Epithelial cell of esophagus (primary cell): ENCODE measurements at regions not wholly inside any gene's neighbourhood (a gene's known extent, or its start where the extent isn't known, plus 50 kb on each side); places are given as distances from the start of the nearest gene placed in this dataset.

Source experiments
- DNase-seq: peaks from one replicate; pipeline ENCODE4 v3.0.0; 2010; ENCODE audit warnings: low read depth
- H3K4me3 ChIP-seq: 2 replicates; pipeline ENCODE4 v1.5.1; 2011; ENCODE audit warnings: mild to moderate bottlenecking, low read length, control low read depth
- TF ChIP-seq, protein P1 (sequence below): IDR thresholded peaks from 2 replicates; pipeline ENCODE4 v1.5.1; 2011; ENCODE audit warnings: low read depth, mild to moderate bottlenecking, low read length, control low read depth, inconsistent platforms; ENCODE audit not compliant: insufficient read depth; ENCODE audit errors: missing control alignments

DNA sequence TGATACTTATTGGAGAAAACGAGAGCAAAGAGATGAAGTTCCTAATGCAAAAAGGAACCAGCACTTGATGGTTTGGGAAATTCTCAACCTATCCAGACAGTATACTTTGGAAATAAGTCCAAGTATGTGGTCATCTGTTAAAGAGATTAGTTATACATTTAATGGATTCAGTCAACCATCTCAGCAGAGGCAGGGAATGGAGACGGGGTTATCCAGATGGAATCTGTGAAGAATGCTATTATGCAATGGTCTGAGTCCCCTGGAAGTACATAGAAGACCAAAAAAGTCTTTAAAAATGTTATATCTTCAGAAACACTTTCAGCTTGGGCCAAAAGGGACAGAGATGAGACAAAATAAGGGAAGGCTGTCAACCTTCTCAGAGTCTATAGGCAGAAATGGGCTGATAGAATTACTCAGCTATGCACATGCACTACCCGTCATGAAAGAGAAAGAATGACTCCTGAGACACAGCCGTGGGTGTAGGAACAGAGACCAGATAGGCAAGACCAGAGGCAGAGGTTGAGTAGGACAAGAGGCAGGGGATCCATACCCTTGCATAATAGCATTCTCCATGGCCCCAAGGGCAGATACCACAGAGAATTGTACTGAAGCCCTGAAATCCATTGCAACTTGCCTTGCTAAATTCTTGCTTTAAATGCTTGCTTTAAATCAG, 738.8 kb upstream of the POT1 start:
- H3K4me3 ChIP-seq: no peak overlapping the region
- TF ChIP-seq, protein P1, sequence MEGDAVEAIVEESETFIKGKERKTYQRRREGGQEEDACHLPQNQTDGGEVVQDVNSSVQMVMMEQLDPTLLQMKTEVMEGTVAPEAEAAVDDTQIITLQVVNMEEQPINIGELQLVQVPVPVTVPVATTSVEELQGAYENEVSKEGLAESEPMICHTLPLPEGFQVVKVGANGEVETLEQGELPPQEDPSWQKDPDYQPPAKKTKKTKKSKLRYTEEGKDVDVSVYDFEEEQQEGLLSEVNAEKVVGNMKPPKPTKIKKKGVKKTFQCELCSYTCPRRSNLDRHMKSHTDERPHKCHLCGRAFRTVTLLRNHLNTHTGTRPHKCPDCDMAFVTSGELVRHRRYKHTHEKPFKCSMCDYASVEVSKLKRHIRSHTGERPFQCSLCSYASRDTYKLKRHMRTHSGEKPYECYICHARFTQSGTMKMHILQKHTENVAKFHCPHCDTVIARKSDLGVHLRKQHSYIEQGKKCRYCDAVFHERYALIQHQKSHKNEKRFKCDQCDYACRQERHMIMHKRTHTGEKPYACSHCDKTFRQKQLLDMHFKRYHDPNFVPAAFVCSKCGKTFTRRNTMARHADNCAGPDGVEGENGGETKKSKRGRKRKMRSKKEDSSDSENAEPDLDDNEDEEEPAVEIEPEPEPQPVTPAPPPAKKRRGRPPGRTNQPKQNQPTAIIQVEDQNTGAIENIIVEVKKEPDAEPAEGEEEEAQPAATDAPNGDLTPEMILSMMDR: no peak
- no peak for DNase-seq

DNA sequence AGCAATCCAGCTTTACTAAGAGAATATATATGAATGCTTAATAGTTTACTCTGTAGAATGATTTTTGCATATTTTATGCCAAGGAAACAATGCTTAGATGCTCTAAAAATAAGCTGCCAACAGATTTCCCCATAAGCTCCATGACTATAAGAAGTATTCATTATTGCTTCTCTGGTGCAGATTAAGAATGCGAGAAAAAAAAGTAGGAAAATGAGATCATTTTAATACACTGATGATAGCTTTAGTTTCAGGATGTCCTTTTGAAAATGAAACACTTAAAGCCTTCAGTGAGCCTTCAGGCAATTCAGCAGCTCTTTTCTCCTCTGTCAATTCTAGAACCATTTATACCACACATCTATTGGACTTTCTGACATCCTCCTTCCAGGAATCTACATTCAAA, 735.0 kb upstream of the POT1 start:
- TF ChIP-seq, protein P1: no peak
- DNase-seq: no peak
- H3K4me3 ChIP-seq: no peak overlapping the region

DNA sequence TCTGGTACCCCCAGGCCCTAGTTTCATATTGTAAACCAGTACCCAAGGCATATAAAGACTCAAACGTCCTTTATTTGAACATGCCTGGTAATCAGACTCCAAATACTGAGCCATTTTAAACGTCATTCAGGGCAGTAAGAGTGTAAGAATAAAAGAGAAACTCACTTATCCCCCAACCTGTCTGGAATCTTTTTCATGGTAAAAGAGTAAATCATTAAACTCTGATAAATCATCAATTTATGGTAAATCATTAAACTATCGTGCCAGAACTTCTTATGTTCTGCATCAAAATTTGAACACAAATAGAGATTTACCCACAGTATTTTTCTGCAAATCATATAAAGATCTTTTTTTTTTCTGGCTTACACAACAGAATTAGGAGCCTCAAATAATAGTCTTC, 734.3 kb upstream of the POT1 start:
- no peak for DNase-seq
- TF ChIP-seq, protein P1: no peak
- H3K4me3 ChIP-seq: no peak overlapping the region

DNA sequence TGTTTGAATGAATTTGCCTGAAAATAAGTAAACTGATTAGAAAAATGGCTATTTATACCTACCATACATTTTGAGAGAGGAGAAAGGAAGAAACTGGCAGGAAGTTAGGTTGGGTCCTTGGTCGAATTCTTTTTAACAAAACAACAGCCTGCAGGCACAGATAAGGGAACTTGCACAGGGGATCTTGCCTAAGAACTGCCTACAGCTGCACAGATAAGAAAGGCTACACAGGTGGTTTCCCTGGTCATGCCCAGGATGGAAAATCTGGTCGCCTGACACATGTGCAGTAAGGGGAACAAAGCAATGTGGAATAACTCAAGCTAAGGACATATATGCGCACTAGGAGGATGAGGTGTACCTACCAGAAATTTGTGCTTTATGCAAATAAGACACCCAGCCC, 732.1 kb upstream of the POT1 start:
- TF ChIP-seq, protein P1: no peak
- H3K4me3 ChIP-seq: no peak overlapping the region
- DNase-seq: no peak

DNA sequence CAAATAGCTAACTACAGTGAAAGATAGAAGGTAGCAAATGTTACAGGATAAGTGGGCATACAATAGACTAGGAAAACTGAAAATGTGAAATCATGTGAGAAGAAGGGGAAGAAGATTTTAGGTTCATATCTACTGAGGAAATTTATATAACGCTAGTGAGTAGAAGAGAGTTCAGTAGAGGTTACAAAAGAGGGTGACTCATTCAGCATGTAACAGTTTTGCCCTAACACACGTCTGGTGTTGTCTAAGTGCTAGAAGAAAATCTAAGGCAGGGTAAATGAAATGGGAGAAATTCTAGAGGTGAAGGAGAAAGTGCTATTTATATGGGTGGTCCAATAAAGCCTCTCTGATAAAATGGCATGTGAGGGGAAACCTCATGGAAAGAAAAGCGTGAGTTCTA, 731.4 kb upstream of the POT1 start:
- H3K4me3 ChIP-seq: no peak overlapping the region
- DNase-seq: peak; percentile 53
- TF ChIP-seq, protein P1: no peak

DNA sequence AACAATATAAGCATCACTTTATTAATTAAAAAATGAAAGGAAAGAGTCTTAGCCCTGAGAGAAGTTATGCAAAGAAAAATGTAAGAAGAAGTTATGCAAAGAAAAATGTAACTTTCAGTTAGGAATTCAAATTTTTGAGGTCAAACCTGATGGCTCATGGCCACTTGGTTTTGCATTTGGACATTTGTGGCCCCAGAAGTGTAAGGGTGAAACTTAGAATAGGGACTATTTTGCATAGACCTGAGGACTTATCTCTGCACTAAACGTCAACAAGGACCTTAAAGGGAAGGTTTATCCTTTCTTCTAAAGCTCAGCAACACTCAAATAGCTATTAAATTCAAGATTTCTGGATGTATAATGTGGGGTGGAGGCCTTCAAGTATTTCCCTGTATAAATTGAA, 724.5 kb upstream of the POT1 start:
- H3K4me3 ChIP-seq: no peak overlapping the region
- no peak for DNase-seq
- TF ChIP-seq, protein P1: no peak
